ENCODE measurements at regions not wholly inside any gene's neighbourhood (a gene's known extent, or its start where the extent isn't known, plus 50 kb on each side); places are given as distances from the start of the nearest gene placed in this dataset.
A peak's percentile ranks its signal among the peaks of the same experiment; 100 is the strongest.

DNA sequence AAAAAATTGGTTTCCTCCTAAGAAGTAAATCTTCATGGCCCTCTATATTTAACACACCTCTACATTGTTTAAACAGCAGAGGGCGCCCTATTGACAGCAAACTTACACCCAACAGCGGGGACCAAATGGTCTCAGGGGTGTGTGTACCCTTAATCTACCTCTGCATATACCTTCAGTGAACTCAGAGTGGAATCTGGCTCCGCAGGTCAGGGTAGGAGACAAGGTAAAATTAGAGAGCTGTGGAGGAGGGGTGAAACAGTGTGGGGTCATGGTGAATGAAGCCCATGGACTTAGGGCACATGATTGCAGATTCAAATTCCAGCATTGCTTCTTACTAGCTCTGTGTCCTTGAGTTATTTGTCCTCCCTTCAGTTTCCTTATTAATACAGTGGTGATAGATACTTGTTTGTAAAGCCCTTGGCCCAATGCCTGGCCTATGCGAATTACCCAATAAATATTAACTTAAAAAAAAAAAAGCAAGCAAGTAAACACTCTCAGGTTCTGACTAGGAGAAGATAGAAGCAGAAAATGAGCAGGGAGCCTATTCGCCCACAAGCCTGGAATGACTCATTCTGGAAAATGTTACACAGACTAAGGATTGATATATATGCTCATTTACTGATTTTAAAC lies 122.9 kb downstream of the CAVIN4 start (continued):
- TF ChIP-seq, protein P1, sequence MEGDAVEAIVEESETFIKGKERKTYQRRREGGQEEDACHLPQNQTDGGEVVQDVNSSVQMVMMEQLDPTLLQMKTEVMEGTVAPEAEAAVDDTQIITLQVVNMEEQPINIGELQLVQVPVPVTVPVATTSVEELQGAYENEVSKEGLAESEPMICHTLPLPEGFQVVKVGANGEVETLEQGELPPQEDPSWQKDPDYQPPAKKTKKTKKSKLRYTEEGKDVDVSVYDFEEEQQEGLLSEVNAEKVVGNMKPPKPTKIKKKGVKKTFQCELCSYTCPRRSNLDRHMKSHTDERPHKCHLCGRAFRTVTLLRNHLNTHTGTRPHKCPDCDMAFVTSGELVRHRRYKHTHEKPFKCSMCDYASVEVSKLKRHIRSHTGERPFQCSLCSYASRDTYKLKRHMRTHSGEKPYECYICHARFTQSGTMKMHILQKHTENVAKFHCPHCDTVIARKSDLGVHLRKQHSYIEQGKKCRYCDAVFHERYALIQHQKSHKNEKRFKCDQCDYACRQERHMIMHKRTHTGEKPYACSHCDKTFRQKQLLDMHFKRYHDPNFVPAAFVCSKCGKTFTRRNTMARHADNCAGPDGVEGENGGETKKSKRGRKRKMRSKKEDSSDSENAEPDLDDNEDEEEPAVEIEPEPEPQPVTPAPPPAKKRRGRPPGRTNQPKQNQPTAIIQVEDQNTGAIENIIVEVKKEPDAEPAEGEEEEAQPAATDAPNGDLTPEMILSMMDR (IDR thresholded peaks at IDR 0.05 in 2 of 3, conservative IDR thresholded peaks at IDR 0.05 in 1 of 3; ENCODE audit: insufficient read depth in 2 of 3, low read depth in 1 of 3, low read length in 3 of 3) = peak; percentile 48 to 70 (median 61); a peak in 5 of 6 replicates
- TF ChIP-seq DEAF1 (CRISPR knock-in tag; IDR thresholded peaks at IDR 0.05) (0 out of 2 replicates have a peak, but pooled peaks have one; percentile 20), DLX4 (CRISPR knock-in tag; IDR thresholded peaks at IDR 0.05) (no peak), FOXA1 (IDR thresholded peaks at IDR 0.05; ENCODE audit: borderline replicate concordance) (no peak), TFAM (CRISPR knock-in tag; conservative IDR thresholded peaks at IDR 0.05) (no peak), RB1 (IDR thresholded peaks at IDR 0.05; ENCODE audit: low read depth) (0 out of 2 replicates have a peak, but pooled peaks have one; percentile 29), SMC3 (conservative IDR thresholded peaks at IDR 0.05; ENCODE audit: insufficient read depth, low read depth, low read length) (0 out of 2 replicates have a peak, but pooled peaks have one; percentile 23)
- TF ChIP-seq, protein P2, sequence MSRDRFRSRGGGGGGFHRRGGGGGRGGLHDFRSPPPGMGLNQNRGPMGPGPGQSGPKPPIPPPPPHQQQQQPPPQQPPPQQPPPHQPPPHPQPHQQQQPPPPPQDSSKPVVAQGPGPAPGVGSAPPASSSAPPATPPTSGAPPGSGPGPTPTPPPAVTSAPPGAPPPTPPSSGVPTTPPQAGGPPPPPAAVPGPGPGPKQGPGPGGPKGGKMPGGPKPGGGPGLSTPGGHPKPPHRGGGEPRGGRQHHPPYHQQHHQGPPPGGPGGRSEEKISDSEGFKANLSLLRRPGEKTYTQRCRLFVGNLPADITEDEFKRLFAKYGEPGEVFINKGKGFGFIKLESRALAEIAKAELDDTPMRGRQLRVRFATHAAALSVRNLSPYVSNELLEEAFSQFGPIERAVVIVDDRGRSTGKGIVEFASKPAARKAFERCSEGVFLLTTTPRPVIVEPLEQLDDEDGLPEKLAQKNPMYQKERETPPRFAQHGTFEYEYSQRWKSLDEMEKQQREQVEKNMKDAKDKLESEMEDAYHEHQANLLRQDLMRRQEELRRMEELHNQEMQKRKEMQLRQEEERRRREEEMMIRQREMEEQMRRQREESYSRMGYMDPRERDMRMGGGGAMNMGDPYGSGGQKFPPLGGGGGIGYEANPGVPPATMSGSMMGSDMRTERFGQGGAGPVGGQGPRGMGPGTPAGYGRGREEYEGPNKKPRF (IDR thresholded peaks at IDR 0.05; ENCODE audit: low read depth, low read length) = no peak
